NCI-H128 (cell line): ENCODE measurements at regions not wholly inside any gene's neighbourhood (a gene's known extent, or its start where the extent isn't known, plus 50 kb on each side); places are given as distances from the start of the nearest gene placed in this dataset.

Experiments
- DNase-seq: peaks from one replicate; lab custom pipeline; 2025; ENCODE audit not compliant: unreplicated experiment; lab: John Stamatoyannopoulos, UW

DNA sequence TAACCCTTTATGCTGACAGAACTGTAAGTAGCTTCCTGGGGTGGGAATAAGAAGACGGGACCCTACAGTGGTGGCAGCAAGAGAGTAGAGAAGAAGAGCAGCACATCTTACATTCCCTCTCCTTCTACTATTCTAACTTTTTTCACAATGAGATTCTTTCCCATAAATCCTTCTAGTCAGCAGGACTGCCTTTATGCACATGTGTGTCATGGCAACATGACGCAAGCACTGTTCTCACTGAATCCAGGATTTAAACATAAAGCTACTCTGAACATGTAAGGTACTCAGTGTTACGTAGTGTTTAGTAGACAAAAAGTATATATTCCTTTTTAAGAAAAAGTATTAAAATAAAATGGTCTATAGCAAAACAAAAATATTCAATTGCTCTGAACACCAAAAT is 309.7 kb upstream of the LYPLAL1 start:
- no peak for DNase-seq

- DNase-seq, result no peak
Observed at GRCh38 chr1:218865591-218865990, 308.1 kb upstream of the LYPLAL1 start.

DNA sequence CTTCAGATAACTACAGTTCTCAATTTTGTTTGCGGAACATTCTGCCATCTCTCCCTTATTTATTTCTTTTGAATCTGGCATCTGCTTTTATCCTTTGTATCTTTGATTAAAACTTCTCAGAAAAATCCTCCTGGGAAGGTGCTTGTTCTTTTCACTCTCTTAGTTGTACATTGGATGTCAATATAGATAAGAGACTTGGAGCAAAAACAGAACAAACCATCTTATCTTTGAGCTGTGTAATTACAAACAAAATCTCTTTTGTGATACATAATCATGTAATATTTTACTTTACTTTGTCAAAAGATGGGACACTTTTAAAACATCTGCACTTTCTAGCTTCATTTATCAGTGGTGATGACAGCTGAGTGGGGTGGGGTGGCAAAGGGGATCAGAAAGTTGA is 307.2 kb upstream of the LYPLAL1 start:
- no peak for DNase-seq

DNA sequence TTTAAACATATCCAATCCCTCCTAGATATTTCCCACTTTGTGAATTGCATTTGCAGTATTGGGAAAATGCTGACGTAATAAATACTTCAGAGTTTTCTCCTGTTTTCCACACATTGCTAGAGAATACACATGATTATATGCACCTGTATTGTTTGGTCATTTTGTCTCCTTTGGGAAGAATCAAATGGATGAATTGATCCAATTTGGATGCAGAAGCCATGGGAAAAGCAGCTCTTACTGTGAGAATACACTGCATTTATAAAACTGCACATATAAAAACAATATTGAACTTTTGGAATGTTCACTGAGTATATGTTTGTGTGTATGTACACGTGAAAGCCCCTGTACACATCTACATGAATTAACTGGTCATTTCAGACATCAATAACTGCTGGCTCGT is 306.6 kb upstream of the LYPLAL1 start:
- no peak for DNase-seq

DNA sequence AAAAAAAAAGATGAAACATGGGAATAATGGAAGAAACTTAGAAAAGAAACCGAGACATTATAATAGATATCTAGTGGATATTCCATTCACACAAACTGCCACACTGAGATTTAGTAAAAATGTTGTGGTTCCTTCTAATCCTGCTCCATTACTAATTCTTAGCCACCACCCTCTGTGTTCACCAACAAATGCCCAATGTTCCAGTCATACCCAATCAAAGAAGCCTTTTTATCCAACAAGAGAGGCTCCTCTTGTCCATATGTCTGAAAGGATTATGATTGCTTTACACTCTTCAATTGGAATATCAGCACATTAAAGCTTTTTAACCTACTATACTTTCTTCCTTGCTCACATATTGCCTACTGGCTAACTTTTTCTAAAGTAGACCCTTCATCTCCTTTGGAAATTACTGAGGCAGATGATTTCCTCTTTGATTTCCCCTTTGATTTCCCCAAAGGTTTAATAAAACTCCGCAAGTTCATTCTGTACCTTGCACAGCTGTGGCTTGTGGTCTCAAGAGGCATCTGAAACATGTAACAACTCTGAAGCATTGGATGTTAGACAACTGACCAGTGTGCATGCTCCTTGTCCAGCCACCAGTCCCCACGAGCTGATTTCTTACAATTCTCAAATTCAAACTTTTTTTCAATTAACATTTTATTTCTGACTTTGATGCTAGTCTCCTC is 305.6 kb upstream of the LYPLAL1 start:
- no peak for DNase-seq

DNA sequence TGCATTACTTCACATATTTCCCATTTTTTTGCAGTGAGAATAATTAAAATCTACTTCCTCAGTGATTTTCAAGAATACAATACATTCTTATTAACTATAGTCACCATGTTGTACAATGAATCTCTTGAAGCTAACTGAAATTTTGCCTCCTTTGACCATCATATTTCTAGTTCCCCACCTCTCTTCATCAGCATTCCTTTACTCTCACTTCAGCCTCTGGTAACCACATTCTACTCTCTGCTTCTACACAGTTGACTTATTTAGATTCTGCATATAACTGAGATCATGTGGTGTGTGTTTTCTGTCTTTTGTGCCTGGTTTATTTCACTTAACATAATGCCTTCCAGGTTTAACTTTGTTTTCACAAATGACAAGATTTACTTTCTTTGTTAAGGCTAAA is 304.4 kb upstream of the LYPLAL1 start:
- no peak for DNase-seq

DNA sequence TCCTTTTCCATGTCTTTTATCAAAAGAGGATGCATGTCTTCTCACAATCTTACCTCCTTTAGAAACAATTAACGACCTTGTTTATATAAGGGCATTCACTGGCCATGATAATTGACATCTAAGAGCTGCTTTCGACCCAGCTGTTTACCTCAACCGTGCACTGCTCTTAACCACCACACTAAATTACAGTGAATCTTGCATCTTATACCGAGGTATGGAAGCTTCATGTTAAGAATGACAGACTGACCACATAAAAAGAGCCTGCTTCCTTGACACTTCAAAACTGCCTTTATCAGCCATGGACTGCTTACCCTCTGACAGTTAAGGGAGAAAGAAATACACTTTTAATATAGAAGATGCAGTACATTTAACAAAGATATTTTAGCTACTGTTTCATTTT is 301.7 kb upstream of the LYPLAL1 start:
- no peak for DNase-seq

DNA sequence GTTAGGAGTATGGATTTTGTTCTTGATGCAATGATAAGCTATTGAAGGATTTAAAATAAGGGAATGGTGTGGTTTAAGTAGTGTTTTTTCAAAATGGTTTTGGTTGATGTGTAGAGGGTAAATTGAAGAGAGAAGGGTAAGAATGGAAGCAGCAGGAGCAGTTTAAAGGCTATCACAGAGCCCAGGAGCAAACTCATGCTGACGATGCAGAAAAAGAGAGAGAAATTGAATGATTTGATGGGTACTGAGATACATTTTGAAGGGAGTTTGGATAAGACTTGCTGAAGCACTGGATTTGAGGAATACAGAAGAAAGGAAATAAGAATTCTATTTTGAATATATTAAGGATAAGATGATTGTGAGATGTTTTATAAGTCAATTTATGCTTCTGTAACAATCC is 300.8 kb upstream of the LYPLAL1 start:
- no peak for DNase-seq

GRCh38 chr1:218874313-218874712 is 299.4 kb upstream of the LYPLAL1 start:
- DNase-seq, result no peak

GRCh38 chr1:218874801-218875400 is 298.8 kb upstream of the LYPLAL1 start:
- no peak for DNase-seq

GRCh38 chr1:218878369-218878768 is 295.3 kb upstream of the LYPLAL1 start:
- no peak for DNase-seq

GRCh38 chr1:218880484-218881060 is 293.1 kb upstream of the LYPLAL1 start:
- no peak for DNase-seq

DNA sequence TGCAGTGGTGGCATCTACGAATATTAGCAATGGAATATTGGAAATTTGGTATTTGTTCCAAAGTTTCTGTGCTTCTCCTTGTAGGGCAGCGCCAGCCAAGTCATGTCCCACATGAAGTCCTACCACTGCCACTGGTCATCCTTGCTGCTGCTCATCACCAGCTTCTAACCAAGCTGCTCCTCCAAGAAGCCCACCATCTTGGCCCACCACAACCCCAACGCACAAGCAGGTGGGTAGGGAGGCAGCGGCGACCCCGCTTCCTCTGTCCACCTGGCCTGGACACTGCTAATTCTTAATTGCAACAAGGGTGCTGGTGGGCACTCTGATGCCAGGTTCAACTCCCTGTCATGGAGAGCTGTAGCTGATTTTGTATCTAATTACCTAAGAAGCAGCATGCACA is 291.2 kb upstream of the LYPLAL1 start:
- DNase-seq, result no peak

- no peak for DNase-seq
Observed at GRCh38 chr1:218886101-218886871, 287.4 kb upstream of the LYPLAL1 start.

DNA sequence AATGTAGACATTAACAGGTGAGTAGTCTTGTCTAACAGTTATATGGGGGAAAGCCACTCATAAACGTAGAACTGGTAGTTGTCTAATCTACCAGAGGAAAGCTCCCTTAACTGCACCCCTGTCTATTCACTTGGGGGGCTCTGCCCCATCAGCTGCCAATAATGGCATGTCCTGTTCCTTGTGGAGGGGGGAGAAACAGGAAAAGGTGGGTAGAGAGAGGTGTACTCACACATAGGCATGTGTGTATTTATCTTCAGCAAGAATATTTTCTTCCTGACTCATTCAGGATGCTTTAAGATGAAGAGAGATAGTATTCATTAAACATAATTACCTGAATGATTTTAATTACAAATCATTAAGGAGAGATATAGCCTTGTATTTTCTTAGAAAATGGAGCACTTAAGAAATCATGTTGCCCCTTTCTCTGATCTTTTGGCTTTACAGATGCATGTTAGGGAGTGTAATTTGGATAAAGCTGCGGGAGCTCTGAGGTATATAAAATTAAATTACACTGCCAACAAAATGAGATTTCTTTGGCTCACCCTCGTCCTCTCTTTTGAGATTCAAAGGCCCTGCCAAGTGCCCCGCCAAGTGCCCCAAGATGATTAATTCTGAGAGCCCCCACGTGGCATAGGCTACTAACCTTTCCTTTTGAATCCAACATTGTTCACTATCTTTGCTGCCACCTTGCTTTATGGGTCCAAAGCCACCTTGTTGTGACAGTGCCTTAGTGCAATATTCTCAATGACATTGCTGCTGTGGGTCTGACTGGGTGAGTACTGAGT is 286.3 kb upstream of the LYPLAL1 start:
- no peak for DNase-seq

- DNase-seq, result no peak
Observed at GRCh38 chr1:218890451-218890850, 283.2 kb upstream of the LYPLAL1 start.

DNA sequence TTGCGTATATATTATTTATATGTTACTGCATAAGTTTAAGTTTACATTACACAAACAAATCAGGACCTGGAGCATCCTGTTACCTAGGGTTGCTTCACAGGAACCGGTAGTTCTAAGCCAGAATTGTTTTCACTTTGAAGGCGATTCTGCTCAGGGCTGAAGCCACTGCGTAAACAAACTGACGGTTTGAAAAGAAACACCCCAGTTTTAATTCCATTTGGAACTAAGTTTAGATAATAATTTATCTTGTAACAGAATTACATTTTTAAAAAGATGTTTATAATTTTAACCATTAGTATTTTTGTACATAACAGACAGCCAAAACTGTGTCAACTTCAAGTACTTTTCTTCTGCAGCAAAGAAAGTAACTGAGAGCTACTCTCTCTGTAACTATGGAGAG is 282.1 kb upstream of the LYPLAL1 start:
- no peak for DNase-seq

- DNase-seq, result no peak
Observed at GRCh38 chr1:218895064-218895587, 278.6 kb upstream of the LYPLAL1 start.

- DNase-seq, result no peak
Observed at GRCh38 chr1:218896202-218896601, 277.5 kb upstream of the LYPLAL1 start.

GRCh38 chr1:218898921-218899320 is 274.8 kb upstream of the LYPLAL1 start:
- no peak for DNase-seq

- no peak for DNase-seq
Observed at GRCh38 chr1:218900615-218901014, 273.1 kb upstream of the LYPLAL1 start.
